ENCODE measurements at regions not wholly inside any gene's neighbourhood (a gene's known extent, or its start where the extent isn't known, plus 50 kb on each side); places are given as distances from the start of the nearest gene placed in this dataset.

DNA sequence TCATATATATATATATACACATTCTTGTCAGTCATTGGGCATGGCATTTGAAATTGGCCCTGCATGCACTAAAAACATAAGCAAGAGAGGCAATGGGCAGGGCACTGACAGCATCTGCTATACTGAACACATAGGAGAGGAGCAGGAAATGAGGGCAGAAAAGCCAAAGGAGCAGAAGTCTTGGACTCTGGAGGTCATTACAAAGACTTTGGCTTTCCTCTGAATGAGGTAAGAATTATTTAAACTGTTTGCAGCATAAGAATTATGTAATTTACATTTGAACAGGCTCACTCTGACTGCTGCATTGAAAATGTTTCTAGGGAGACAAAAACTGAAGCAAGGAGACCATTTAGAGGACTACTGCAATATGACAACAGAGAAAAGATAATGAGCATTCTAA lies 396.5 kb downstream of the PRDM5 start:
- no TSS peak for BruUV-seq (replicated peaks)
- Histone ChIP-seq H3K27me3 (ENCODE audit: control insufficient read depth, insufficient read depth, low read length) (no peaks in the 10 kb centered on the region), H3K56ac (ENCODE audit: extremely low read depth, insufficient read depth, low read length) (no peak overlapping the region), H3K4me1 (ENCODE audit: control insufficient read depth, insufficient read depth, low read length) (no peaks in the 10 kb centered on the region), H3K36me3 (ENCODE audit: control insufficient read depth, insufficient read depth, low read length) (no peaks in the 10 kb centered on the region), H2BK5ac (ENCODE audit: low read depth, low read length, poor library complexity, severe bottlenecking) (no peak overlapping the region), H4K5ac (ENCODE audit: low read depth, low read length) (no peak overlapping the region), H3K14ac (replicated peaks; ENCODE audit: low read depth, low read length) (no peak overlapping the region), H4K91ac (ENCODE audit: insufficient read depth, low read depth, low read length) (no peak overlapping the region), H3K79me1 (ENCODE audit: low read depth in 1 of 2, low read length in 2 of 2) (no peaks in the 10 kb centered on the region), H4K20me1 (ENCODE audit: insufficient read depth, low read length) (no peaks in the 10 kb centered on the region), H2BK15ac (ENCODE audit: low read depth, low read length) (no peak overlapping the region), H2AK9ac (replicated peaks; ENCODE audit: low read depth, low read length, poor library complexity) (no peak overlapping the region), H3K27ac (ENCODE audit: insufficient read depth, low read length) (no peak overlapping the region), H3K18ac (ENCODE audit: low read depth, low read length) (no peak overlapping the region), H2BK120ac (ENCODE audit: low read depth, low read length) (no peak overlapping the region), H2AFZ (replicated peaks; ENCODE audit: low read length, poor library complexity) (no peak overlapping the region), H2BK20ac (ENCODE audit: low read depth, low read length) (no peak overlapping the region), H3K4me2 (ENCODE audit: low read depth, low read length) (no peak overlapping the region), H3K23ac (ENCODE audit: low read depth, low read length) (no peak overlapping the region), H3K9me1 (ENCODE audit: insufficient read depth, low read length) (no peaks in the 10 kb centered on the region), H3K4ac (ENCODE audit: low read depth, low read length) (no peak overlapping the region), H2AK5ac (ENCODE audit: low read depth, low read length) (no peak overlapping the region), H3K4me3 (ENCODE audit: insufficient read depth, low read depth, low read length) (no peak overlapping the region), H3K9ac (ENCODE audit: low read depth, low read length) (no peak overlapping the region), H3K9me3 (ENCODE audit: control insufficient read depth, insufficient read depth, low read length) (no peaks in the 10 kb centered on the region), H4K8ac (ENCODE audit: low read depth in 2 of 2, low read length in 2 of 2) (no peak overlapping the region)
- TF ChIP-seq RFX5 (IDR thresholded peaks at IDR 0.05; ENCODE audit: low read depth, low read length) (no peak), MAFK (IDR thresholded peaks at IDR 0.05; ENCODE audit: low read depth, low read length) (no peak), NFE2L2 (IDR thresholded peaks at IDR 0.05; ENCODE audit: low read depth, low read length) (no peak), CEBPB (IDR thresholded peaks at IDR 0.05; ENCODE audit: low read depth, low read length) (no peak), SMC3 (IDR thresholded peaks at IDR 0.05; ENCODE audit: low read depth, low read length) (no peak), USF2 (IDR thresholded peaks at IDR 0.05; ENCODE audit: low read depth, low read length) (no peak), BHLHE40 (IDR thresholded peaks at IDR 0.05; ENCODE audit: low read depth, low read length) (no peak), RAD21 (IDR thresholded peaks at IDR 0.05; ENCODE audit: low read length) (no peak), MAZ (IDR thresholded peaks at IDR 0.05; ENCODE audit: borderline replicate concordance, low read depth, low read length) (no peak), FOS (IDR thresholded peaks at IDR 0.05; ENCODE audit: low read depth, low read length) (no peak)
- CTCF ChIA-PET = no interaction called here
- DNase-seq (no peak), ATAC-seq (ENCODE audit: low read depth) (no peak)
- dilution Hi-C loops (cut with HindIII; ENCODE audit: low sequenced_read_pairs, unreplicated experiment) (no loop called here), intact Hi-C loops (cut with micrococcal nuclease) (no loop called here), in situ Hi-C loops (cut with MboI; ENCODE audit: low sequenced_read_pairs) (no loop called here)
- POLR2A ChIA-PET (ENCODE audit: unreplicated experiment) = no interaction called here

All from IMR-90 (cell line).